ENCODE measurements at regions not wholly inside any gene's neighbourhood (a gene's known extent, or its start where the extent isn't known, plus 50 kb on each side); places are given as distances from the start of the nearest gene placed in this dataset.
"Not testable (repeated sequence)": the region's sequence is repeated elsewhere in the genome, so short reads cannot be mapped to it uniquely, and the experiment has no call there.

DNA sequence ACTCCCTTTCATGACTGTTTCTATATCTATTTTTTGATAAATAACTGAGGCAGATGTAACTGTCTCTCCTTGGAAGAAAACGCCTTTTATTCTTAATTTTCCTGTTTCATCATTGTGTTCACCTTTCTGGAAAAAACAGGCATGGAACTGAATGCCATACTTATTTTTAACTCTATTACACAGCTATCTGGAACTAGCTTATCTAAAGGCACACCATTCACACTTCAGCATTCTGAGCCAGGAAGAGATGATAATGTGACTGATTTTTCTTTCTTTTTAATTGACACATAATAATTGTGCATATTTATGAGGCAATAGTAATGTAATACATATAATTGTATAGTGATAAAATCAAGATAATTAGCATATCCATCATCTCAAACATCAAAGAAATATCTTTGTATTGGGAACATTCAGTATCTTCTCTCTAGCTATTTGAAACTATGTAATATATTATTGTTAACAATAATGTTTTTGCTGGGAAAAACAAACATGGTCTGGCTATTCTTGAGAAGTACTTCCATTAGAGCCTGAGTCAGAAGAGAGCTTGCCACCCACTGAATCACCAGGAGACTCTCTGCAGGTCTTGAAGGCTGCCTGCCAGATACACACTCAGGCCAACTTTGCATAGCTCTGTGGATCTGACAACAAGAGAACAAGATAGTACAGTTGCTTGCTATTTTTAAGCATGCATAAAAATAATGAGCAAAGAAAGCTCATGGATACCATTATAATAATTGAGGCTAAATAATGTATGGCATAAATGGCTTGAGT, 501.0 kb upstream of the EDIL3 start:
- no peak for DNase-seq

DNA sequence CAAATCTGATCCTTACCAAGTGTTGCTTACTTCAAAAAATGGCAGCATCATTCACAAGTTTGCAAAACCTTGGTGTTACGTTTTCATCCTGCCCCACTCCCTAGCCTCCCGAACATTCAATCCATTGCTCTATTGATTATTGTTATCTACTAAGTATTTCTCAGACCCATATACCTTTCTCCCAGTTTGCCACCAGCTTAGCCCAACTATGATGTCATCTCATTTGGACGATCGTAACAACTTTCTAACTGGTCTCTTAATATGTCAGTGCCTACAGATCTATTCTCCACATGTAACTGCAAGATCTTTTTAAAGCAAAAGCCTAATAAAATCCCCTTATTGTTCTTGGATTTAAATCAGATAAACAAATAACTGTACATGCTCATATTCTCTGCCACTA, 497.1 kb upstream of the EDIL3 start:
- DNase-seq = no peak

DNA sequence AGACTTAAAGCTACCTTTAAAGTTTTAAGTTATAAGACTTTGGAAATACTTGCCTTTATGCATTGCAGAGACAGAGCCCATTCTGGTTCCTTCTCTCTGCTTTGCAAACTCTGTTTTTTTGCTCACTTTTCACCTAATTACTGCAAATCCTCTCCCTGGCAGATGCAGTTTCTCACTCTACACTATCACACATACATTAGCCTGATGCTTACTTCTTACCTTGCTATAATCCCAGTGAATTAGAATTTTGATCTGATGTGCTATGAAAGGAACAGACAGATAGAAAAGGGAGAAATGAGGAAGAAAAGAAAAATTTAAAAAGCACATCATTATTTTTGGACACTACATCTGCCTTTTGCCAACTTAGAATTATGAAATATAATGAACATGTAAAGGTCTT, 489.5 kb upstream of the EDIL3 start:
- DNase-seq = no peak

DNA sequence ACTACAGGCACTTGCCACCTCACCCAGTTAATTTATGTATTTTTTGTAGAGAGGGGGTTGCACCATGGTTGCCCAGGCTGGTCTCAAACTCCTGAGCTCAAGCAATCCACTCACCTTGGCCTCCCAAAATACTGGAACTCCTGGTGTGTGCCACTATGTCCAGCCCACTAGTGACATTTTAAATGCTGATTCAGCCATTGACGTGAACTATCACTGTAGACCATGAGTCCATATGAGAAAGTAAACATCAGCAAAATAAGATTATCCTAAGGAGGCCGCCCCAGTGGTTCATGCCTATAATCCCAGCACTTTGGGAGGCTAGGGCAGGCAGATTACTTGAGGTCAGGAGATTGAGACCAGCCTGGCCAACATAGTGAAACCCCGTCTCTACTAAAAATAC, 488.1 kb upstream of the EDIL3 start:
- DNase-seq = no peak

DNA sequence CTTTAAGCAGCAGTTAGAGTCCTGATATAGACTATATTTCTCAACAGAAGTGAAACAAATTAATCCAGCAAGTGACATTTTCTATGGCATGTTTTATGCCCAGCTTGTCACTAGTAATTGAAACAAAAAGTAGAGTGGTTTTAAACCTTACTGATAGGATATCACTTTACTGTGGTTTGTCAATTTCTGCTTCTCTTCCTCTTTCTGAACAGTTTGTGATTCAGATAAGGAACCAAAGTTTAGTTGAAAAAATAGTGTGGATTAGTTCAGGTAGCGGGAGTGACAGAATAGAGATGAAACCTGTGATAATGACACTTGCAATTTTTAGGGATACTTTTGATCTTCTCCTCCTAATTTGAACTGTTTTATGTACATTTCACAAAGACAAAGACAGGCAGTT, 485.7 kb upstream of the EDIL3 start:
- no peak for DNase-seq

DNA sequence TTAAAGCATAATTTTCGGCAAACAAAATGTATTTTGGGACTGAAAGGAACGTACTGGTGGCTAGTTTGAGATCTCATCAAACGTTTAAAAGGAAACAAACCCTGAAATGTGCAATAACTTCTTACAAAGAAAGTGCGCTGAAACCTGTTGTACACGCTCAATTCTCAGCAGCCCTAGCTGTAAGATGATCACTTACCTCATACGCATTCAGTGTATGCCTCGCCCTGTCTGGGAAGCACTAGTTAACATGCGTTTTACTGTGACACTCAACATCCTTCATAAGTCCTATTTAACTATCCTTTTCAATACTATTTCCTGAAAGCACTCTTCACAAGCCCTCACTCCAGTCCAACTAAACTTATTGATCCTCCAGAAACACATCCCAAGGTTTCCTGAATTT, 485.0 kb upstream of the EDIL3 start:
- DNase-seq = no peak

DNA sequence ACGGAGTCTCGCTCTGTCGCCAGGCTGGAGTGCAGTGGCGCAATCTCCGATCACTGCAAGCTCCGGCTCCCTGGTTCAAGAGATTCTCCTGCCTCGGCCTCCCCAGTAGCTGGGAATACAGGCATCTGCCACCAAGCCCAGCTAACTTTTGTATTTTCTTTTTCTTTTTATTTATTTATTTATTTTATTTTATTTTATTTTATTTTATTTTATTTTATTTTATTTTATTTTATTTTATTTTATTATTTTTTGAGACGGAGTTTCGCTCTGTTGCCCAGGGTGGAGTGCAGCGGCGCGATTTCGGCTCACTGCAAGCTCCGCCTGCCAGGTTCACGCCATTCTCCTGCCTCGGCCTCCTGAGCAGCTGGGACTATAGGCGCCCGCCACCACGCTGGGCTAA, 479.3 kb upstream of the EDIL3 start:
- not testable (repeated sequence) for DNase-seq

DNA sequence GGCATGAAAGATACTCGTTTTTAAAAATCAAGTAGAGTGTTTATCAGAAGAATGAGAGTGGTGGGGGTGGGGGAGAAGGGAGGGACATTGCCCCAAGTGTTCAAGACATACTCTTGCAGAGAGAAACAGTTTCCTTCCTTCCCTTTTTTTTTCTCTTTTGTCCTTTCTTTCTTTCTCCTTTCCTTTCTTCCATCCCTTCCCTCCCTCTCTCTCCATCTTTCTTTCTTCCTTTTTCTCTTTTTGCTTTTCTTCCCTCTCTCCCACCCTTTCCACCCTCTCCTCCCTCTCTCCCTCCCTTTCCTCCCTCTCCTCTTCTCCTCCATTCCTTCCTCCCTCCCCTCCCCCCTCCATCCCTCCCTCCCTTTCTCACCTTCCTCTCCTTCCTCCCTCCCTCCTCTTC, 478.3 kb upstream of the EDIL3 start:
- no peak for DNase-seq

DNA sequence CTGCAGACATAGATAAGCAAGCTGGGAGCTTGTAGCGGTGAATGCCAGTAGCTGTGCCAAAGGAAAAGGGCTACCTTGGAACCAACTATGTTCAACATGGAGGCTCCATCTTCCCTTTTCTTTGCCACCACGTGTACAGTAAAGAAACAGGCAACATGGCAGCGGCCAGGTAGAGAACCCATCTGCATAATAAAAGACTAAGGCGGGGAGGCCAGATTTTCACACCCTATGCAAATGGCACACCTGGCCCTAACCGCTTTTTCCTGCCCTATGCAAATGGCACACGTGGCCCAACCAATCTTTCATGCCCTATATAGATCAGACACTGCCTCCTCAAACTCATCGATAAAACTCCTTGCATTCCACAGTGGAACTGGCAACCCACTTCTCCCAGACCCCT, 477.5 kb upstream of the EDIL3 start:
- DNase-seq = no peak

DNA sequence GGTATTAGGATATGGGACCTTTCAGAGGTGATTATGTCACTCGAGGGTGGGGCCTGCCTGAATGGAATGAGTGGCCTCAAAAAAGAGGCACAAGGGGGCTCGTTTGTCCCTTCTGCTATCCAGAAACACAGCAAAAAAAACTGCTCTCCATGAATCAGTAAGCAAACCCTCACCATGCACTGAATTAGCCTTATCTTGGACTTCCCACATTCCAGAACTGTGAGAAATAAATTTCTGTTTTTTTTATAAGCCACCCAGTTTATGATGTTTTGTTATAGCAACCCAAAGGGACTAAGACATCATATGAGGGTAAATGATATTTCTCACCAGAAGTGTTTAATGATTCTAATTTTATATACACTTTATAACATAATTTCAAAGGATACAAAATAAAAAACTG, 476.6 kb upstream of the EDIL3 start:
- DNase-seq = no peak

DNA sequence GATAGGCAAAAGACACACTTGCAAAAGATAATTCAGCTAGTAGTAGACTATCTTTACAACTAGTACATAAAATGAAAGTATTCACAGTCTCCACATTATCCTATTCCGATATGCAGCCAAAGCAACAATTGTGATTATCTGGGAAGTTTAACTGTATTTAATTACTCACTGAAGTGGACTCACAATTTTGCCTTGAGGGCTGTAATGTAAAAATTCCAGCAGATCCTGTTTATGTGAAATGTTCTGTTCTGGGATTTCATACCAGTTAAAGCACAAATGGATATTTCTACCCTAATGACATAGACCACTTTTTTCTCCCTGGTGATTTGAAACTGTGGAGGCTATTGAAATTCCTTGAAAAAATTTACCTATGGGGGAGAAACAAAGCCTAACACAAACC, 474.4 kb upstream of the EDIL3 start:
- no peak for DNase-seq

DNA sequence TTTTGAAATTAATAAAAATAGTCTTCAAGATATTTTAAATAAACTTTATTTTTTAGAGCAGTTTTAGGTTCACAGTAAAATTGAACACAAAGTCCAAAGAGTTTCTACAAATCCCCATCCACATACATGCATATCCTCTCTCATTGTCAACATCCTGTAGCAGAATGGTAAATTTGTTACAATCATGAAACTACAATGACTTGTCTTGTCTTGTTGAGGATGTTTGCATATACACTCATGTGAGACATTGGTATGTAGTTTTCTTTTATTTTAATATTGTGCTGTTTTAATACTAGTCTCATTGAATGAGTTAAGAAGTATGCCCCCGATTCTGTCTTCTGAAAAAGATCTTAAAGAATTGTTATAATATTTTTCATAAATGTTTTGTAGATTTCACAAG, 447.0 kb upstream of the EDIL3 start:
- no peak for DNase-seq

DNA sequence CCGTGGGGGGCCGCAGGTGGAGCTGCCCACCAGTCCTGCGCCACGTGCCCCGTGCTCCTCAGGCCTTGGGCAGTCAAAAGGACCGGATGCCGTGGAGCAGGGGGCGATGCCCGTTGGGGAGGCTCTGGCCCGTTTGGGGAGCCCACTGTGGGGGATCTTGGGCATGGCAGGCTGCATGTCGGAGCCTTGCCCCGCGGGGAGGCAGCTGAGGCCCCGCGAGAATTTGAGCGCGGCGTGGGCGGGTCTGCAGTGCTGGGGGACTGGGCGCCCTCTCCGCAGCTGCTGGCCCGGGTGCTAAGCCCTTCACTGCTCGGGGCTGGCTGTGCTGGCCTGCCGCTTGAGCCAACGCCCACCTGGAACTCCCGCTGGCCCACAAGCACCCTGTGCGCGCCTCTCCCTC, 445.6 kb upstream of the EDIL3 start:
- DNase-seq = no peak

DNA sequence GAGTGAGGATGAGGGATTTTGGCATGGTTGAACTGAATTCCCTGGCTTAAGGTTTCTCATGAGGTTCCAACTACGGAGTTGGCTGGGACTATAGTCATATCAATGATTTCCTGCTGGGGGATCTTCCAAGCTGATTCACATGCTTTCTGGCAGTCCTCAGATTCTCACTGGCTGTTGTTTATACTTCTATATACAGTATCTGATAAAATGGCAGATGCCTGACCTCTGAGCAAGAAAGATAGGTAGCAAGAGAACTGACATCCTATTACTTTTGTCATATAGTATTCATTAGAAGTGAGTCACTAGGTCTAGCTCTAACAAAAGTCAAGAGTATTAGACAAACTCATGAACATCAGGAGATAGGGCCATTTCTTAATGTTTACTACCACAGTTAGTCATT, 440.9 kb upstream of the EDIL3 start:
- no peak for DNase-seq

DNA sequence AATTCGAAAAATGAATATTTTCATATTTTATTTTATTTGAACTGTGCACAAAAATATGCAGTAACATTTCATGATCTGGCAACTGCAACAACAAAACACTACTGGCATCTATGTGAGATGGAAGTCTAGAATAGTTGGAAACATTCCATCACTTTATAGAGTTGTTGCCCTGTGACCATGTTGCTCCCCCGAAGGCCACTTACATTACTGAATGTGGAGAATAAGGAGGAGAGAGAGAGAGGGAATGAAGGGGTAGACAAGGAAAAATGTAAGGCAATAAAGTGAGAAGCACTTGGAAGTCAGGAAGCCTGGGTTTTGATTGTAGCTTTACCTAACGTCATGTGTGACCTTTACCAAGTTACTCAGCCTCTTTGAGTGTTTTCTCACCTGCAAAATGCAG, 437.2 kb upstream of the EDIL3 start:
- DNase-seq = no peak

DNA sequence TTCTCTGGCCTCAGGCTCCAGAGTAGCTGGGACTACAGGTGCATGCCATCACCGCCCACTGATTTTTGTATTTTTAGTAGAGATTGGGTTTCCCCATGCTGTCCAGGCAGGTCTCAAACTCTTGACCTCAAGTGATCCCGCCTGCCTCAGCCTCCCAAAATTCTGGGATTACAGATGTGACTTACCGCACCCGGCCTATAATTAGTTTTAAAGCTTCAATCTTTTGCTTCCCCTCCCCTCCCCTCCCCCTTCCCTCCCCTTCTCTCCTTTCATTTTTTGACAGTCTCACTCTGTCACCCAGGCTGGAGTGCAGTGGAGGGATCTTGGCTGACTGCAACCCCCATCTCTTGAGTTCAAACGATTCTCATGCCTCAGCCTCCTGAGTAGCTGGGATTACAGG, 433.3 kb upstream of the EDIL3 start:
- DNase-seq = no peak

DNA sequence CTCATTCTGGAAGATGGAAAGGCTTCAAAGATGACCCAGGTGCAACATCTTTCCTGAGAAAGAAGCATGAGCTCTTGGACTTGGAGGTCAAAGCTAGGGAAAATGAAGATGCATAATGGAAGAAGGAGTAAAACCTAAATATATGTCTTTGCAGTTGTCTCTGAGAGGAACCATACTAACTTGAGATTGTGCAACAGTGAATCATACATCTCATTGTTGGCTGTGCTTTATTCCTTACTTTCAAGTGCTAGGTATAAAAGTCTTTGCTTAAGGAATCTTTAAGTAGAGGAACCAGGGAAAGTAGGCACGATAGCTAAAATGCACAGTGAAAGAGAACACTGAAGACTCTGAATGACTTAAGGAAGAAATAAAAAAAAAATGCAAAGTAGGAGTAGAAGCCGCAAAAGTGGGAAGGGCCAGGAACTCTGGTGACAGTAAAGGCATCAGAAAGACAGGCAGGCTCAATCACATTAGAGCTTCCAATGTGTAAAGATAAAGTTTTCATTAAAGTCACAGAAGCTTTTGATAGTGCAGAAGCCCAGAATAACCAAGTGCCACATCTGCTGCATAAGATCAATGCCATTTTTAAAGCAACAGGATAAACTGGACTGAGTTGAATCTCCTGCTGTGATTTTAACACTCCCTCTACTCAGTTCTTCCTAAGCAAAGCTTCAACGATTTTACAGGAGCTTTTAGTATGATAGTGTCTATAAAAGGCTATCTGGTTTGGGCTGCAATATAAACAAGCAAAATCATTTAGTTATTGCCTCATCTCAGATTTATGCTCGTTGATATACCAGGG, 432.3 kb upstream of the EDIL3 start:
- no peak for DNase-seq

DNA sequence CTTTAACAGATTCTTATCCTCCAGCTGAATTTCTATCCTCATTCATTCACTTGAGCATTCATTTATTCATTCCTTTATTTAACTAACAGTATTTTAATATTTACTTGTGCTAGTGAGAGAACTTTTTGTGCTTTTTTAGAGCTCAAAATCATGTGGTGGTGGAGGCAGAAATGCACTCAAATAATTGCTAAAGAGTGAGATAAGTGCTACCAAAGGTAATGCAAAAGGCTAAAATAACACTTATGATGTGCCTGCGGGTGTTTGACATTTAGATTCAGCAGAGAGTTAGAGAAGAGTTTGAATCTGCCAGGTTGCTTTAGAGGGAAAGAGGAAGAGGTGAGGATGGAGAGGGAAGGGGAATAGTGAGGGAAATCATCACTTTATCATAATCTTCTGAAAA, 431.5 kb upstream of the EDIL3 start:
- no peak for DNase-seq

DNA sequence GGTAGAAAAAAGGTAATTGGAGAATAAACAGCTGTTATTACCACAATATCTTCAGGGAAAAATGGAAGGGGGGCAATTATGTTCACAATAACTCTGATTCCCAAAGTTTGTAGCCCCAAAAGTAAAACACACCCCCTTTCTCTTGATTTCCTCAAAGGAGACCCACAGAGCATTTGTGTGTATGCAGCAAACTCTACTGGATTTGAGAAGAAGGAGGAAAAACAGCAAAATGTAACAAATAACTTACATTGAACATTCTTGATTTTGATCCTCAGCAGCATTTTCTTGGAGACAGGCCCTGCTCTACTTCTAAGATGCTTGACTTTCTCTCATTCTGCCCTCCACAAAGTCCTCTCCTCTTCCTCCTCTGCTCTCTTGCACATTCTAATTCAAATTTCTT, 420.8 kb upstream of the EDIL3 start:
- no peak for DNase-seq

DNA sequence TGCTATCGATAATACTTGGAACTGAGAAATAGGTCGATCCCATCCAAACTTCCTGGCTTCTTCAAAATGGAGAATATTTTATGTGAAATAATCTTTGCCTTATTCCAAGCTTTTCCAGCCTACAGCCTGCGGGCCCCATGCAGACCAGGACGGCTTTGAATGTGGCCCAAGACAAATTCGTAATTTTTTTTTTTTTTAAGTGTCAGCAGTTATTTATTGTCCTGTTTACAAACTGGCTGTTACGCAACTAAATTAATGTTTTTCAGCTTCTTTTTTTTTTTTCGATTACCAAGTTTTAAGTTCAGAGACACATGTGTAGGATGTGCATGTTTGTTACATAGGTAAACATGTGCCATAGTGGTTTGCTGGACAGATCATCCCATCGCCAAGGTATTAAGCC, 411.7 kb upstream of the EDIL3 start:
- no peak for DNase-seq

DNA sequence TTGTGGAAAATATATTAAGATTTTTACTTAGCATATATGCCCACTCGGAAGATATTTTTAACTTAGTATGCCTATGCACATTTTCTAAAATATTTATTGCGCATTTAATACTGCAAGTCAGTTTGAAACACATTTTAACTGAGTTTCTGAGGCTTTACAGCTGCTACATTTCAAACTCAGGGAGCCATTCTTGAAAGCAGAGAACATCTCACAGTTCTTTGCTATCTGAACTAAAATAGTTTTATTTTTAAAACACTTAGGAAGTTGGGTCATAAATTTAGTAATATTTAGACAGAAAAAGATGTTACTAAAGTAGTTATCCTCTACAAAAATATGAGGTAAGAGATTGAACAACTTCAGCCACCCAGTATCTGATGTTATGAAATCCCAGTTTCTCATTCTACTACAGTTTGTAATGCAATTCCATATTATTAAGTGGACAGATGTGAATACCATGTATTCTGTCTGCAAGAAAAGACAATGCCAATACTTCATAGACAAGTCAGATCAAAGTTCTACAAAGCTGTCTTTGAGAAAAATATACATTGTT, 409.9 kb upstream of the EDIL3 start:
- no peak for DNase-seq

DNA sequence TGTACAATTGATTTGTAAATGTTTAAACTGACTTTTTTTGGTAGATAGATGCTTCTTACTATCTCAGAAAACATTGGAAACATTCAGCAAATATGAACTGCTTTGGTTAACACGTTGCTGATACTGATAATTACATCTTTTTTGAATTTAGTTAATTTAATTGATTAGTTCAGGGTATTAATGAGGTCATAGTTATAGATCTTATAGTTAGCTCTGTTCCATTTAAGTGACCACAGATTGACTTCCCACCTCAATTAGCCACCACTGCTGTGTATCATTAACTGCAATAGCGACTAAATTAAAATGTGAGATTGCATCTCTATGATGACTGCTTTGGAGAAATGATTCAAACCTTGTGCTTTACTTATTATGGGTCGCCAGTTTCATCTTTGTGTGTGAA, 407.1 kb upstream of the EDIL3 start:
- no peak for DNase-seq

DNA sequence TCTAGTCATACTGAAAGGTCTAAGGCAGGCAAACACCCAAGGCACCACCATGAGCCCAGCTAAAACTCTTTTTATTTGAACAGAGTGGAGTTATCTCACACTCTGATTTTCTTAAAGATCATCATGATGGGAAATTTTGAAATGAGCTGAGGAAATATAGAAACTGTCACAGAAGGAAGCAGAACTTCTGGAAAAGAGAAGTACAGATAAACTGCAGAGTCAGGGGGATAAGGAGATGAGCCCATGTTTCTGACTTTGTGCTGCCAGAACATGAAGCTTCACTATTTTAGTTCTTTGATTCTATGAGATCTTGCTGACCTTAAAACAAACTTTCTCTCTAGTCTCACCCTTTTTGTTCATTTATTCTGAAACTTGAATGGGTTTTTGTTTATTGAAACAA, 406.5 kb upstream of the EDIL3 start:
- DNase-seq = no peak

DNA sequence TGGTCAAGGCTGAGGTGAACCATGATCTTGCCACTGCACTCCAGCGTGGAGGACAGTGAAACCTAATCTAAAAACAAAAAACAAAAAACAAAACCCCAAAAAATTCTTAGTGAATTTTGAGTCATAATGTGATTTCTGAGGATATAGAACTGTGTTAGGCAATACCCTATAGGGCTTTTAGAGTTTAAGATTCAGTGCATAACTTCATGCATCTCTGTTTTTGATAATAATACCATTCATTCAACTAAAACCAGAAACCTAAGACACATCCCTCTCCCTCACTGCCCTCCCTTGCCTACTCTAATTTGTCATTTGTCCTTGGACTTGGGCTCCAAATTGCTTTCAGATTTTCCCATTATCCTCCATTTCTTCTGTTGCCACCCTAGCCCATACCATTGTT, 405.7 kb upstream of the EDIL3 start:
- no peak for DNase-seq

DNA sequence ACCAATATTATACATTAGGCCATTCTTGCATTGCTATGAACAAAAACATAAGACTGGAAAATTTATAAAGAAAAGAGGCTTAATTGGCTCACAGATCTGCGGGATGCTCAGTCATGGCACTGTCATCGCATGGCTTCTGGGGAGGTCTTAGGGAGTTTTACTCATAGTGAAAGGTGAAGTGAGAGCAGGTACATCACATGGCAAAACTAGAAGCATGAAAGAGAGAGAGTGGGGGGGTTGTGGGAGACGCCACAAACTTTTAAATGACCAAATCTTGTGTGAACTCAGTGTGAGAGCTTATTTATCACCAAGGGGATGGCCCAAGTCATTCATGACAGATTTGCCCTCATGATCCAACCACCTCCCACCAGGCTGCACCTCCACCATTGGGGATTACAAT, 398.3 kb upstream of the EDIL3 start:
- no peak for DNase-seq

All from NCI-H2227 treated with DMSO at 0.1 percent for 48 hours (cell line).